ENCODE measurements at regions not wholly inside any gene's neighbourhood (a gene's known extent, or its start where the extent isn't known, plus 50 kb on each side); places are given as distances from the start of the nearest gene placed in this dataset.
A peak's percentile ranks its signal among the peaks of the same experiment; 100 is the strongest.

GRCh38 chr10:37711617-37712488, 145.6 kb downstream of the ZNF248 start:
- TF ChIP-seq POLR2A (IDR thresholded peaks at IDR 0.05) = no peak
- TF ChIP-seq CTCF (IDR thresholded peaks at IDR 0.05) = no peak
- DNase-seq = peak; percentile 92
- Histone ChIP-seq H3K36me3 (ENCODE audit: low read depth, missing control alignments) (no peaks in the 10 kb centered on the region), H3K4me3 (no peak overlapping the region), H3K9me3 (no peaks in the 10 kb centered on the region), H3K27ac (peak overlapping the region; percentile 50 to 65), H3K4me1 (peaks cover 26% of the 10 kb centered on the region), H3K27me3 (no peaks in the 10 kb centered on the region)
- WGBS, 2 donors = 72 to 75% methylated on average over 12 to 13 of the region's 13 CpGs
- intact Hi-C loops (cut with DNase I; ENCODE audit: low total_unique reads) = no loop called here

GRCh38 chr10:37710831-37711616, 146.4 kb downstream of the ZNF248 start:
- H3K27ac ChIP-seq = peak overlapping the region; percentile 19 to 65
- H3K4me3 ChIP-seq = no peak overlapping the region
- peaks cover 26% of the 10 kb centered on the region for H3K4me1 ChIP-seq
- no peaks in the 10 kb centered on the region for H3K36me3 ChIP-seq (ENCODE audit: low read depth, missing control alignments)
- H3K27me3 ChIP-seq = no peaks in the 10 kb centered on the region
- peak; percentile 40 for DNase-seq
- no peaks in the 10 kb centered on the region for H3K9me3 ChIP-seq
- no peak for TF ChIP-seq CTCF (IDR thresholded peaks at IDR 0.05)
- no peak for TF ChIP-seq POLR2A (IDR thresholded peaks at IDR 0.05)
- intact Hi-C loops (cut with DNase I; ENCODE audit: low total_unique reads) = no loop called here
- WGBS, 2 donors = 49 to 53% methylated on average over 7 of the region's 7 CpGs

- H3K27ac ChIP-seq = no peak overlapping the region
- DNase-seq = no peak
- no peak overlapping the region for H3K4me3 ChIP-seq
- TF ChIP-seq CTCF (IDR thresholded peaks at IDR 0.05) = no peak
- no peak for TF ChIP-seq POLR2A (IDR thresholded peaks at IDR 0.05)
- WGBS, 2 donors = 85 to 86% methylated on average over 2 of the region's 2 CpGs
- H3K36me3 ChIP-seq (ENCODE audit: low read depth, missing control alignments) = no peaks in the 10 kb centered on the region
- intact Hi-C loops (cut with DNase I; ENCODE audit: low total_unique reads) = no loop called here
- H3K4me1 ChIP-seq = peaks cover 26% of the 10 kb centered on the region
- no peaks in the 10 kb centered on the region for H3K27me3 ChIP-seq
- no peaks in the 10 kb centered on the region for H3K9me3 ChIP-seq
Measured at GRCh38 chr10:37707829-37708578, 149.4 kb downstream of the ZNF248 start.

GRCh38 chr10:37704566-37704965, 152.8 kb downstream of the ZNF248 start:
- Histone ChIP-seq H3K4me1 (no peaks in the 10 kb centered on the region), H3K4me3 (no peak overlapping the region), H3K36me3 (ENCODE audit: low read depth, missing control alignments) (no peaks in the 10 kb centered on the region), H3K27me3 (no peaks in the 10 kb centered on the region), H3K9me3 (no peaks in the 10 kb centered on the region), H3K27ac (no peak overlapping the region)
- no peak for TF ChIP-seq CTCF (IDR thresholded peaks at IDR 0.05)
- TF ChIP-seq POLR2A (IDR thresholded peaks at IDR 0.05) = no peak
- no peak for DNase-seq
- intact Hi-C loops (cut with DNase I; ENCODE audit: low total_unique reads) = no loop called here
- WGBS, 2 donors = 65 to 68% methylated on average over 3 of the region's 4 CpGs
